ENCODE measurements at regions not wholly inside any gene's neighbourhood (a gene's known extent, or its start where the extent isn't known, plus 50 kb on each side); places are given as distances from the start of the nearest gene placed in this dataset.
"Not testable (repeated sequence)": the region's sequence is repeated elsewhere in the genome, so short reads cannot be mapped to it uniquely, and the experiment has no call there.

DNA sequence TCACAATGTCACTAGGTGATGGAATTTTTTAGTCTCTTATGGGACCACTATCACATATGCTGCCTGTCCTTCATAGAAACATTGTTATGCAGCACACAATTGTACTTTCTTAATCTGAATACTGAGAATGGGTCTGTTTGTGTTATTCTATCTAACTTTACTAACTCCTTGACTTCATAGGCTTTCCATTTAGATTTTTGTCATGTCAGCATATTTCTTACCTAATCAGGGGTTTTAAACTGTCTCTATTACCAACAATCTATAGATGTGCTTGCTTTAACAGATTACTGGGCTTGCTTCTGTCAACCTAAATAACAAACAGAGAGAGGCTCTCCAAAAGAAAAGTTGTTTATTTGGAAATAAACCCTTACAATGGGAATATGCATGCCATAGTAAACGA lies 289.6 kb upstream of the ZNF804A start:
- no peaks in the 10 kb centered on the region for H3K9me3 ChIP-seq (ENCODE audit: control insufficient read depth in 3 of 3, low read length in 3 of 3)
- H3K36me3 ChIP-seq (ENCODE audit: control insufficient read depth in 3 of 3, insufficient read depth in 3 of 3, low read length in 3 of 3): no peaks in the 10 kb centered on the region
- H3K4me3 ChIP-seq (ENCODE audit: low read length in 3 of 3): no peak overlapping the region
- no peak overlapping the region for H3K27ac ChIP-seq (ENCODE audit: low read depth, low read length)
- H3K4me1 ChIP-seq (ENCODE audit: control insufficient read depth in 3 of 3, insufficient read depth in 3 of 3, low read length in 3 of 3): no peaks in the 10 kb centered on the region
- H3K27me3 ChIP-seq (ENCODE audit: control insufficient read depth in 3 of 3, insufficient read depth in 3 of 3, low read length in 3 of 3): no peaks in the 10 kb centered on the region
- H3K9ac ChIP-seq (ENCODE audit: low read depth in 1 of 3, low read length in 3 of 3): no peak overlapping the region

- no peaks in the 10 kb centered on the region for H3K9me3 ChIP-seq (ENCODE audit: control insufficient read depth in 3 of 3, low read length in 3 of 3)
- no peak overlapping the region for H3K27ac ChIP-seq (ENCODE audit: low read depth, low read length)
- H3K4me1 ChIP-seq (ENCODE audit: control insufficient read depth in 3 of 3, insufficient read depth in 3 of 3, low read length in 3 of 3): no peaks in the 10 kb centered on the region
- no peaks in the 10 kb centered on the region for H3K27me3 ChIP-seq (ENCODE audit: control insufficient read depth in 3 of 3, insufficient read depth in 3 of 3, low read length in 3 of 3)
- H3K4me3 ChIP-seq (ENCODE audit: low read length in 3 of 3): no peak overlapping the region
- H3K36me3 ChIP-seq (ENCODE audit: control insufficient read depth in 3 of 3, insufficient read depth in 3 of 3, low read length in 3 of 3): no peaks in the 10 kb centered on the region
- H3K9ac ChIP-seq (ENCODE audit: low read depth in 1 of 3, low read length in 3 of 3): no peak overlapping the region
Observed at GRCh38 chr2:184312970-184313369, 285.4 kb upstream of the ZNF804A start.

DNA sequence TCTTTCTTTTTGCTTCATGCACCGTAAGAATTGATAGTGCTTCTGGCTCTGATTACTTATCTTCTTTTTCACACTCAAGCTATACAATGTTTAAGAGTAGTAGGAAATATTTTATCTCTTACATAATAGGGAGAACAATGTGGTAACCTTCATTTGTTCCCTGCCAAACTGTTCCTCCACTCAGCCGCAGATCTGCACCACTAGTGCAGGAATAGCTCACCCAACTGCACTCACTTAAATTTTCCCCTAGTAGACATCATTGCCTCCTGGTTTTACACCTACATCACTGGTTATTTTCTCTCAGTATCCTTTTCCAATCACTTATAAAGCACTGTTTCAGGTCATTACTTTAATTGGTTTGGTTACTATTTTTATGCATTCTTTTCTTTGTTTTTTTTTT lies 283.5 kb upstream of the ZNF804A start:
- H3K9ac ChIP-seq (ENCODE audit: low read depth in 1 of 3, low read length in 3 of 3): no peak overlapping the region
- no peaks in the 10 kb centered on the region for H3K36me3 ChIP-seq (ENCODE audit: control insufficient read depth in 3 of 3, insufficient read depth in 3 of 3, low read length in 3 of 3)
- H3K27me3 ChIP-seq (ENCODE audit: control insufficient read depth in 3 of 3, insufficient read depth in 3 of 3, low read length in 3 of 3): no peaks in the 10 kb centered on the region
- H3K9me3 ChIP-seq (ENCODE audit: control insufficient read depth in 3 of 3, low read length in 3 of 3): no peaks in the 10 kb centered on the region
- no peak overlapping the region for H3K4me3 ChIP-seq (ENCODE audit: low read length in 3 of 3)
- H3K27ac ChIP-seq (ENCODE audit: low read depth, low read length): no peak overlapping the region
- H3K4me1 ChIP-seq (ENCODE audit: control insufficient read depth in 3 of 3, insufficient read depth in 3 of 3, low read length in 3 of 3): no peaks in the 10 kb centered on the region

GRCh38 chr2:184316921-184317320 lies 281.4 kb upstream of the ZNF804A start:
- Histone ChIP-seq H3K36me3 (ENCODE audit: control insufficient read depth in 3 of 3, insufficient read depth in 3 of 3, low read length in 3 of 3) (no peaks in the 10 kb centered on the region), H3K27me3 (ENCODE audit: control insufficient read depth in 3 of 3, insufficient read depth in 3 of 3, low read length in 3 of 3) (no peaks in the 10 kb centered on the region), H3K4me1 (ENCODE audit: control insufficient read depth in 3 of 3, insufficient read depth in 3 of 3, low read length in 3 of 3) (no peaks in the 10 kb centered on the region), H3K9me3 (ENCODE audit: control insufficient read depth in 3 of 3, low read length in 3 of 3) (no peaks in the 10 kb centered on the region), H3K9ac (ENCODE audit: low read depth in 1 of 3, low read length in 3 of 3) (no peak overlapping the region), H3K4me3 (ENCODE audit: low read length in 3 of 3) (no peak overlapping the region), H3K27ac (ENCODE audit: low read depth, low read length) (no peak overlapping the region)

- Histone ChIP-seq H3K27ac (ENCODE audit: low read depth, low read length) (no peak overlapping the region), H3K36me3 (ENCODE audit: control insufficient read depth in 3 of 3, insufficient read depth in 3 of 3, low read length in 3 of 3) (no peaks in the 10 kb centered on the region), H3K9me3 (ENCODE audit: control insufficient read depth in 3 of 3, low read length in 3 of 3) (no peaks in the 10 kb centered on the region), H3K4me1 (ENCODE audit: control insufficient read depth in 3 of 3, insufficient read depth in 3 of 3, low read length in 3 of 3) (no peaks in the 10 kb centered on the region), H3K9ac (ENCODE audit: low read depth in 1 of 3, low read length in 3 of 3) (no peak overlapping the region), H3K27me3 (ENCODE audit: control insufficient read depth in 3 of 3, insufficient read depth in 3 of 3, low read length in 3 of 3) (no peaks in the 10 kb centered on the region), H3K4me3 (ENCODE audit: low read length in 3 of 3) (no peak overlapping the region)
Observed at GRCh38 chr2:184322615-184323014, 275.7 kb upstream of the ZNF804A start.

DNA sequence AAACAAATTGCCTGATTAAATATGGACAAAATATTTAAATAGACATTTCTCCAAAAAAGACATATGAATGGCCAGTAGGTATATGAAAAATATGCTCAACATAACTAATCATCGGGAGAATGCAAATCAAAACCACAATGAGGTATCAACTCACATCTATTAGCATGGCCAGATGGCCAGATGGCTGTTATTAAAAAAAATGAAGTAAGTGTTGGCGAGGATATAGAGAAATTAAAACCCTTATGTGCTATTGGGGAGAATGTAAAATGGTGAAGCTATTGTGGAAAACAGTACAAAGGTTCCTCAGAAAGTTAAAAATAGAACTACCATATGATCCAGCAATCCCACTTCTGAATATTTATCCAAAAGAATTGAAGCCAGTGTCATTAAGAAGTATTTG lies 272.3 kb upstream of the ZNF804A start:
- Histone ChIP-seq H3K27me3 (ENCODE audit: control insufficient read depth in 3 of 3, insufficient read depth in 3 of 3, low read length in 3 of 3) (no peaks in the 10 kb centered on the region), H3K9me3 (ENCODE audit: control insufficient read depth in 3 of 3, low read length in 3 of 3) (no peaks in the 10 kb centered on the region)

GRCh38 chr2:184327805-184328204 lies 270.5 kb upstream of the ZNF804A start:
- not testable (repeated sequence) for H3K27ac ChIP-seq (ENCODE audit: low read depth, low read length); H3K27me3 ChIP-seq (ENCODE audit: control insufficient read depth in 3 of 3, insufficient read depth in 3 of 3, low read length in 3 of 3); H3K4me3 ChIP-seq (ENCODE audit: low read length in 3 of 3); H3K4me1 ChIP-seq (ENCODE audit: control insufficient read depth in 3 of 3, insufficient read depth in 3 of 3, low read length in 3 of 3); H3K36me3 ChIP-seq (ENCODE audit: control insufficient read depth in 3 of 3, insufficient read depth in 3 of 3, low read length in 3 of 3); H3K9ac ChIP-seq (ENCODE audit: low read depth in 1 of 3, low read length in 3 of 3); H3K9me3 ChIP-seq (ENCODE audit: control insufficient read depth in 3 of 3, low read length in 3 of 3)

More for the DNA sequence above, 272.3 kb upstream of the ZNF804A start:
- Histone ChIP-seq H3K9ac (ENCODE audit: low read depth in 1 of 3, low read length in 3 of 3) (no peak overlapping the region), H3K27ac (ENCODE audit: low read depth, low read length) (no peak overlapping the region), H3K36me3 (ENCODE audit: control insufficient read depth in 3 of 3, insufficient read depth in 3 of 3, low read length in 3 of 3) (no peaks in the 10 kb centered on the region), H3K4me3 (ENCODE audit: low read length in 3 of 3) (no peak overlapping the region), H3K4me1 (ENCODE audit: control insufficient read depth in 3 of 3, insufficient read depth in 3 of 3, low read length in 3 of 3) (no peaks in the 10 kb centered on the region)

- H3K27ac ChIP-seq (ENCODE audit: low read depth, low read length); H3K27me3 ChIP-seq (ENCODE audit: control insufficient read depth in 3 of 3, insufficient read depth in 3 of 3, low read length in 3 of 3); H3K9ac ChIP-seq (ENCODE audit: low read depth in 1 of 3, low read length in 3 of 3); H3K36me3 ChIP-seq (ENCODE audit: control insufficient read depth in 3 of 3, insufficient read depth in 3 of 3, low read length in 3 of 3); H3K4me3 ChIP-seq (ENCODE audit: low read length in 3 of 3); H3K4me1 ChIP-seq (ENCODE audit: control insufficient read depth in 3 of 3, insufficient read depth in 3 of 3, low read length in 3 of 3); H3K9me3 ChIP-seq (ENCODE audit: control insufficient read depth in 3 of 3, low read length in 3 of 3): not testable (repeated sequence)
Observed at GRCh38 chr2:184330561-184330960, 267.8 kb upstream of the ZNF804A start.

DNA sequence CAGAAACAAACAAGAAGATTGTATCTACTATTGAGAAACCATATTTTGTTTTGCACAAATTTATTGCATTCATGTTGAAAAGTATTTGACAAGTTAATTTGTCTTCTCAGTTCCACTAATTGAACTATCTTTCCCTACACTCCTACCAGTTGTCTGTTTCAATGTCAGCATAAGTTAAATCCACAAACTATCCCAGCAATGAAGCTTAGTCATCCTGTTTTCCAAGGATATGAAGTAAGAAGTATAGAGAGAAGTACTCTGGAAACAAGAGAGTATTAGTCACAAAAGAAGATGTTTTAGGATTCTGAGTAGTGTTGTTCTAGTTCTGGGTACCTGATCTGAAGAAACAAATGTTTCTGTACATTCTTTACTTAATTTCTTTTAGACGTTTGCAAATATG lies 261.6 kb upstream of the ZNF804A start:
- Histone ChIP-seq H3K9me3 (ENCODE audit: control insufficient read depth in 3 of 3, low read length in 3 of 3) (no peaks in the 10 kb centered on the region), H3K4me3 (ENCODE audit: low read length in 3 of 3) (no peak overlapping the region), H3K27me3 (ENCODE audit: control insufficient read depth in 3 of 3, insufficient read depth in 3 of 3, low read length in 3 of 3) (no peaks in the 10 kb centered on the region), H3K4me1 (ENCODE audit: control insufficient read depth in 3 of 3, insufficient read depth in 3 of 3, low read length in 3 of 3) (no peaks in the 10 kb centered on the region), H3K36me3 (ENCODE audit: control insufficient read depth in 3 of 3, insufficient read depth in 3 of 3, low read length in 3 of 3) (no peaks in the 10 kb centered on the region), H3K9ac (ENCODE audit: low read depth in 1 of 3, low read length in 3 of 3) (no peak overlapping the region), H3K27ac (ENCODE audit: low read depth, low read length) (no peak overlapping the region)

GRCh38 chr2:184338771-184339170 lies 259.6 kb upstream of the ZNF804A start:
- Histone ChIP-seq H3K4me1 (ENCODE audit: control insufficient read depth in 3 of 3, insufficient read depth in 3 of 3, low read length in 3 of 3) (no peaks in the 10 kb centered on the region), H3K9me3 (ENCODE audit: control insufficient read depth in 3 of 3, low read length in 3 of 3) (no peaks in the 10 kb centered on the region), H3K36me3 (ENCODE audit: control insufficient read depth in 3 of 3, insufficient read depth in 3 of 3, low read length in 3 of 3) (no peaks in the 10 kb centered on the region), H3K4me3 (ENCODE audit: low read length in 3 of 3) (no peak overlapping the region), H3K27ac (ENCODE audit: low read depth, low read length) (no peak overlapping the region), H3K27me3 (ENCODE audit: control insufficient read depth in 3 of 3, insufficient read depth in 3 of 3, low read length in 3 of 3) (no peaks in the 10 kb centered on the region), H3K9ac (ENCODE audit: low read depth in 1 of 3, low read length in 3 of 3) (no peak overlapping the region)

DNA sequence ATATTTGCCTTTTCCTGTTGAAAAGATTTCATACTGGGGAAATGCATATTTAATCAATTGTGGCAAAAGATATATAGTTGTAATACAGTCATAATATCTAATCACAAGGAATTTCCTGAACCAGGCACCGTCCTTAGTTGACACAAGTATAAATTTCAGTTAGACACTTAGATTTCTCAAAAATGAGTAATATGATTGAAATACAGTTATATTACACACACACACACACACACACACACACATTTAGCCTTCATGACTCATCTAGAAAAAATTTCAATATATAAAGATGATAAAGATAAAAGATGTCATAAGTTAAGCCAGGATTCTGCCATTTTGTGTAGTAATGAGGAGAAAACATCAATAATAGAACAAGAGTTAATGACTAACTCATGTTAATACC lies 258.4 kb upstream of the ZNF804A start:
- no peak overlapping the region for H3K27ac ChIP-seq (ENCODE audit: low read depth, low read length)
- no peaks in the 10 kb centered on the region for H3K36me3 ChIP-seq (ENCODE audit: control insufficient read depth in 3 of 3, insufficient read depth in 3 of 3, low read length in 3 of 3)
- H3K9ac ChIP-seq (ENCODE audit: low read depth in 1 of 3, low read length in 3 of 3): no peak overlapping the region
- H3K4me3 ChIP-seq (ENCODE audit: low read length in 3 of 3): no peak overlapping the region
- H3K27me3 ChIP-seq (ENCODE audit: control insufficient read depth in 3 of 3, insufficient read depth in 3 of 3, low read length in 3 of 3): no peaks in the 10 kb centered on the region
- no peaks in the 10 kb centered on the region for H3K4me1 ChIP-seq (ENCODE audit: control insufficient read depth in 3 of 3, insufficient read depth in 3 of 3, low read length in 3 of 3)
- H3K9me3 ChIP-seq (ENCODE audit: control insufficient read depth in 3 of 3, low read length in 3 of 3): no peaks in the 10 kb centered on the region
